GM12874 (cell line): ENCODE measurements at regions not wholly inside any gene's neighbourhood (a gene's known extent, or its start where the extent isn't known, plus 50 kb on each side); places are given as distances from the start of the nearest gene placed in this dataset.

Source experiments
- CTCF ChIP-seq: IDR thresholded peaks from 2 replicates; pipeline ENCODE4 v1.5.1; 2011; ENCODE audit warnings: low read depth, mild to moderate bottlenecking, control low read depth, low read length, moderate library complexity; ENCODE audit not compliant: insufficient read depth

- TF ChIP-seq CTCF: no peak
Measured at GRCh38 chr7:131957338-131958020, 401.1 kb upstream of the PODXL start.

- TF ChIP-seq CTCF: no peak
Measured at GRCh38 chr7:131956864-131957263, 400.4 kb upstream of the PODXL start.

- no peak for TF ChIP-seq CTCF
Measured at GRCh38 chr7:131955679-131956078, 399.3 kb upstream of the PODXL start.

GRCh38 chr7:131953184-131953583 lies 396.8 kb upstream of the PODXL start:
- TF ChIP-seq CTCF: no peak

- no peak for TF ChIP-seq CTCF
Measured at GRCh38 chr7:131952365-131952764, 395.9 kb upstream of the PODXL start.

- no peak for TF ChIP-seq CTCF
Measured at GRCh38 chr7:131950758-131951157, 394.3 kb upstream of the PODXL start.

GRCh38 chr7:131949659-131950058 lies 393.2 kb upstream of the PODXL start:
- TF ChIP-seq CTCF: no peak
